ENCODE measurements at regions not wholly inside any gene's neighbourhood (a gene's known extent, or its start where the extent isn't known, plus 50 kb on each side); places are given as distances from the start of the nearest gene placed in this dataset.

DNA sequence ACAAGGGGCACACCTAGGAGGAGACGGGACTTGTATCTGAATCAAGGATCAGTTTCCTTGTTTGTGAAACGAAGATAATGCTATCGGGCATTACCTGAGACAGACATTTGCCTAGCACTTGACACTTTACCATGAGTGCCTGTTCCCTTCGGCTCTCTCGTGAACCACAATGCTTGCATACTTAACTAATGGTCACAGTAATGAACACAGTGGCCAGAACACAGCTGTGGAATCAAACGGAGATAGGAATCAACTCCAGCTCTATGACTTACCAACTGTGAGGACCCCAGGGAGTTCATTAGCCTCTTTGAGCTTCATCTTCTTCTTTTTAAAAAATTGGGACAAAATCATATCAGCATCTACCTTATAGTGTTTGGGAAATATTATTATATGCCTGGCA is 207.8 kb downstream of the DRD1 start:
- no peak for DNase-seq

DNA sequence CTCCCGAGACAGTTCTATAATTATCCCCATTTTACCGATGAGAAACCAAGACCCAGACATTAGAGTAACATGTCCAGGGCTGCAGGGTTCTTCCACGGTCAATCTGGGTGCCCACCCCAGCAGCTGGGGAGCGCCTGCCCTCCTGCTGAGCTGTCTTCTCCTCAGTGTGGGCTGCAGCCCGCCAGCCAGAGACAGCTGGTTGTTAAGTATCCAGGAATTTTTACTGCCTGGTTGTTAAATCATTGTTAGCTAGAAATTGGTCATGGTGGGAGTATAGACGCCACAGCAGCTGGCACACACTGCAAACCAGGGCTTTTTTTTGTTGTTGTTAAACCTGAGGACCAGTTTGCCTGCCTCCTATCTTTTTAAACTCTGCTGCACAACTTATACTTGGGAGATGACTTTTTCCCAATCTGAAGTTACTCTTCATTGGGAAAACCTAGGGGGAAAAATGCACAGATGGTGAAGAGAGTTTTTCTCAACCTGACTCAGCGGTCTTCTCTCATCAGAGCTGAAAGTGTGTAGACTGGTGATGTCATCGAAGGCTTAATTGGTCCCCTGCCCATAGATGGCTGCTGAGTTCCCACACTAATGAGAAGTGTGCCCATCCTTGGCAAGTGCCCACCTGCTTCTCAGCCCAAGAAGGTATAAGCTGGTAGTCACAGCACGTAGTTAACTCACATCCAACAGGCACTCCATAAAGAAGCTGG is 208.6 kb downstream of the DRD1 start:
- DNase-seq, result no peak

DNA sequence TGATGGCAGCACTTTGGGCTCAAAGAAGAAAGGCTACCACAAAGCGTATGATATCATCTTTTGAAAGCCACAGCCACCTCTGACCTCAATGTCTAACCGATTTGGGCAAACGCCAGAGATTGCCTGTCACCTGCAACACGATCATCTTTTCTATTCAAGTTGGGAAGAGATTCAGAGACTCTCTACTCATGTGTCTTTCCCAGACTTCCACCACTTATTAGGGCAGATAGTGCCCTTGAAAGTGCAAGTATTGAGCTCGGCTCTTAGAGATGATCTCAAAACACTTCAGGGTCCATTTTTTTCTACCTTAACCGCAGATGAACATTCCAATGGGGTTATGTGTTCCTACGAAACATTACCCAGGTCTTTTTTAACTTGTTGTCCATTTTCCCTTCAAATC is 213.7 kb downstream of the DRD1 start:
- no peak for DNase-seq

DNA sequence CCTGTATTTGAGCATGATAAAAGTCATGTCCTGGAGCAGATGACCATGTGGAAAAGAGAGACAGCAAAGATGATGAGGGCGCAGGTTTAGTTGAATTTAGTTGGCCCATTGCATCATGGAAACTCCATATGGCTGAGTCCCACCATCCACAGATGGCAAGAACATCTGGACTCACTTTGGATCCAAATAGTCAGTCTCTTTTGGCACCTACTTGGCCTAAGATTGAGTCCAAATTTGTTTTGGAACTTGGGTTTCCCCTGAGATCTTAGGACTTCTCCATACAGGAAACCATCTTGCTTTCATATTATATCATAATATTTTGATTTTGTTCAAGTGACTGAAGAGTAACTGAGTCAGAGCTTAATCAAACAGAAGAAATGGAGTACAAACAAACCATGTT is 217.5 kb downstream of the DRD1 start:
- no peak for DNase-seq

DNA sequence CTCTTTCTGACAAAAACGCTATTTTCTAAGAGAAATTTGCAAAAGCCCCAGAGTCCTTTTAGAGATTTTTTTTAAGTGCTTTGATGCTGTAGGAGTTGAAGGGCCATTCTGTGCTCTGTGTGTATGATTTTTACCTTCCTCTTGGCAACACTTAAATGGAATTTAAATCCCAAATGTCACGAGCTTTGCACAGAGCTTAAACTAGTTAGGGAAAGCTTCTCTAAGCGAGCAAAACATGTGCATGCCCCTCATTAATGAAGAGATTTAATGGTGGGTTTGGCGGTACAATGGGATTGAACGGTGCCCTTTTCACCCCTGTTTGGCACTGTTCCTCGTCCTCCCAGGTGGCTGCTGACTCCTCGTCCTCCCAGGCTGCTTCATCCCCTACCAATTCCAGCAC is 220.7 kb downstream of the DRD1 start:
- DNase-seq, result no peak

DNA sequence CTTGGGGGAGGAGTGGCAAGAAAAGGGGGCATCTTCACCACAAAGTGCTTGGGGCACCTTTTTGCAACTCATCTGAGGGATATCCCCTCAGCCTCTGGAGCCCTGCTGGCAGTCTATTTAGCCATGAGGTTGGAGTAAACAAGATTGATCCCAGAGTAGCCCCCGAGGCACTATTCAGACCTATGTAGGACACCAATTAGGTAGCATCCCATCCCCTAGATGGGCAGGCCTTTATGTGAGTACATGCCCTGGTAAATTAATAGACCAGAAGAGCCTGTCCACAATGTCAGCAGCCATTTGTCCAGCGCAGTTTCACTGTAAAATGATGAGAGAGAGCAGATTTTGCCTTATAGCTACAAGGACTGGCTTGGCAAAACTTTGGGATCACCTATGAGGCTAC is 221.4 kb downstream of the DRD1 start:
- no peak for DNase-seq

DNA sequence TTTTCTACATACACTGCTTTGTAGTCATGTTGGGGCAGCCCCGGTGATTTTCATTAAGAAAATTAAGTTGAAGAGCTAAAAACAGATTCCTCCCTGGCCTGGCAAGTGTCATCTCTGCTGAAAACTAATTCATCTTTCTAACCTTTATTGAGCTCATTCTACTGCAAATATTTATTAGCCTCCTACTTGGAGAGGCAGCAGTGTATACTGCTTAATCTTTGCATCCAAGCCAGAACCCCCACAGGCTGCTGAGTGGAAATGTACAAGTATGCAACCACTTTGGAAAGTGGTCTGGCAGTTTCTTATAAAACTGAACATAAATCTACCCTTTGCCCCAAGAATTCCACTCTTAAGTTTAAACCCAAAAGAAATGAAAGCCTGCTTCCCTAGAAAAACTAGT is 223.4 kb downstream of the DRD1 start:
- no peak for DNase-seq

DNA sequence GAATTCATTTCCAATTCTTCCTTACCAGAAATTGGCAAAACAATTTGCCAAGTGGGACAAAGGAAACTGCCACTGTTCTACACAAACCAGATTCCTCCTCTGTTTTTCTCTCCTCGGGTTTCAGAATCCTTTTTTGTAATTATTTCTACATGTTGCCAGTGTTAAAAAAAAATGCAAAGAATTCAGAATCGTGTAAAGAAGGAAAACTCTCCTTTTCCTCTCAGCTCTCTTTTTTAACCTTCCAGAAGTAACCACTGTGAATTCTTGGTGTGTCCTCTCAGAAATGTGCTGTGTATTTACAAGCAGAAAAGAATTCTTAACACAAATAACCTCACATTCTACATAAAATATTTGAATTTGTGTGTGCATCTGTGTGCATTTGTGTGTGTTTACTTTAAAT is 224.6 kb downstream of the DRD1 start:
- no peak for DNase-seq

DNA sequence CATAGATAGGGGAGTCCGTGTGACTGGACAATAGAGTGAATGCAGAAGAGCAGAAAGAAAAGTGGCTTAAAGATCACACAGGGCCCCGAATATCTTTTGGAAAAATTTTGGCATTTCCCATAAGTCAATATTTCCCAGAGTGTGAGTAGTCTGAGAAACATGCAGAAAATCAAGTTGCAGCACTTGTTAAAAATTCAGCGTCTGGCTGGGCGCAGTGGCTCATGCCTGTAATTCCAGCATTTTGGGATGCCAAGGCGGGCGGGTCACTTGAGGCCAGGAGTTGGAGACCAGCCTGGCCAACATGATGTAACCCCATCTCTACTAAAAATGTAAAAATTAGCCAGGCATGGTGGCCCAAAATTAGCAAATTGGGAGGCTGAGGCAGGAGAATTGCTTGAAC is 227.0 kb downstream of the DRD1 start:
- DNase-seq, result no peak

DNA sequence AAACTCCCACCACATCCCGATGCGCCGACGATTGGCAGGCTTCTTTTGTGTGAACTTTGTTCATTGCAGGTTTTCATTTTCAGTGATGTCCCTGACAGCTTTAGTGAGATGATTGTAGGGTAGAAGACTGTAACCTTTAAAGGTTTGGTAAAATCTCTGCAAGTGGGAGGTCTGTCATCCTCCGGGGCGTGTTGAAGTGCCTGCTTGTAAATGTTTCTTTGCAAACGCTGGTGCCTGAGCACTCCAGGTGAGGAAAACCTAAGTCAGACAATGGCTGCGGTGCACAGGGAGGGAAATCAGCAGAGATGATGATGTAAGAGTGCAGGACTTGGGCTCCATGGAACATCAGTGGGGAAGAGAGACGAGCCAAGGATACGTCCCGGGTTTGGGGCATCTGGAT is 228.1 kb downstream of the DRD1 start:
- DNase-seq, result no peak

DNA sequence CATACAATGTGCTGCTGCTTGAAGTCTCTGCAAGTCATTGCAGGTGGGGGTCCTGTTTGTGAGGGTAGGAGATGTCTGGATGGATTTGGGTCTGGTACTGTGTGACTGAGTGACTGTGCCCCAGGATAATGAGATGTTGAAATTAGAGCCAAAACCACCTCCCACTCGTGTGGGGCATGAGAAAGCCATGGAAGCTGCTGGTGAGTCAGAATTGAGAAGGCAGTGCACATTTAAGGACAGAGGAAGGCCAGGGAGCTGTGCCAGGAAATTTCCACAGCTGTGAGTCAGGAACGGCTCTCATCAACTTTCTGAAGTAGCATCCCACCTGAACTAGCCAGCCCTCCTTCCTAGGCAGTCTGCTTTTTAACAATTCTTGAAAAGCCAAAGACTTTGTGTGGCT is 229.8 kb downstream of the DRD1 start:
- DNase-seq, result no peak

DNA sequence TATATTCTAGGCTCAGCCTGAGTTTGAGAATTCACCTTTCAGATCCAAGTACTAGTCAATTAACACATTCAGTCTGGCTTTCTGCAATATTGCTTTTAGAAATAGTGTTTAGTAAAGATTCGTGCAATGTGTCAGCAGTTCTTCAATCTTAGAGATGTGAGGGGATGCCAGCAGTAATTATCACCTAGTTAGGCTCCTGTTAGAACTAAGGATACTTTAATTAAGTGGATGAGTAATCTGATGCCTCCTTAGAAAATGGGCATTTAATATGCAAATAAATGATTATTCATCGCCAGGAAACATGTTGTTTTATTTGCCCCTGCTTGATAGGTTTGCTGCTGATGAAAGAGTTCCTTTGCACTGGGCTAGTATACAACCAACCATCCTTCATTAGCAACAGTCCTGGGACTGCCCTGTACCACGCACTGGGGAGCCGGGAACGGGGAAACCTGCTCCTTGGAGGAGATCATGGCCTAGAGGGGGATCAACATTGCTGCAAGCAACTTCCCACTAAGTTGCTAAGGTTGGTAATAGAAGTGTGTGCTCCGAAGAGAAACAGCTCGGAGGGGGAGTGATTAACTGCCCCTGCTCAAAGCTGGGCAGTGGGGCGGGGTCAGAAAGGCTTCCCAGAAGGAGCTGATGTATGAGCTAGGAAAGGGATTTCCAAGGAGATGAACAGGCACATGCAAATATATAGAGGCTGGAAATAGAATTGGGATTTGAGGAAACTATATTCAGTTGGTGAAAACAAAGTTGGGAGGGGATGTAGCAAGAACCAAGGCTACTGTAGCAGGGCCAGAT is 231.8 kb downstream of the DRD1 start:
- DNase-seq, result no peak

DNA sequence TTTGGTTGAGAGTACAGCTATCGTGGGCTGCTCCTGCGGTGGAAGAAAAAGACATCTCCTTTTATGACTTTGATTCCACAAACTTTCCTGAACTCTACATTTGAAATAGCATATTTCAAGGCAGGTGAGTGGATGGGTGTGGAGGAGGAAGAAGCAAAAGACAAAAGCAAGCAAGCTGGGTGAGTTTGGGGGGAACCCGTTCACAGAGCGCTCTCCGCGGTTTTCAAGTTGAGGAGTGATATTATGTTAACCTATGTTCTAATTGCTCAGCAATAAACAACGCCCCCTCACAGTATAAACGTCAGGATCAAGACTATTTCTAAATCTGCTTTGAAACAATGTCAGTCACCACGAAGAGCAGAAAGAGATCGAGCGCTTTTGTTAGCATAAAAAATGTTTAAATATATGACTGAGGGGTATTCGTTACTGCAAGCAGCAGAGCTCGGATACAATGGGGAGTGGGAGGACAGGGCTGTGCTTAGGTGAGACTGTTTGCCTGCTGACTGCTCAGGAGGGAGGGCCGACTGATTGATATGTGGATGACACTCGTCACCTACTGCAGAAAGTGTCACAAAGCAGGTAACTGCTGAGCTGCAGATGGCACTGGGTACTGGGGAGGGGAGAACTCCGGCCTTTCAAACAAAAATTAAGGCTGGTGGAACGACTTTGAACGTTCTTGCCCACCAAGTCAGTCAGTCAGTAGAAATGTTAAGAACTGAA is 236.5 kb downstream of the DRD1 start:
- DNase-seq, result no peak

DNA sequence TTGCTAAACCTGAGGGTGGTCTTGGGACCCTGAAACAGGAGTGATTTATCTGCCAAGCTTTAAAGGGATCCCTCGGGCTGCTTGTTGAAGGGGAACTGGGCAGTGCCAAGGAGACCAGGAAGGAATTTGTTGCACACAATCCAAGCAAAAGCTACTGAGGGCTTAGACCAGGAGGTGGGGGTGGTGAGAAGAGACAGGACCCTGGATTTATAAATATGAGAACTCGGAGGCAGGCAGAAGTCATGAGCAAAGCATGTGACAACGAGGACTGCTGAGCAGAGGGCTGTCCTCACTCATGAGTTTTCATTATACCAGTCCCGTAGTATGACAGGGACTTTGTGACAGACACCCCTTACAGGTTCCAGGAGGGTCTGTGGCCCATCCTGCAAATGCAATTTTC is 237.3 kb downstream of the DRD1 start:
- DNase-seq, result no peak

DNA sequence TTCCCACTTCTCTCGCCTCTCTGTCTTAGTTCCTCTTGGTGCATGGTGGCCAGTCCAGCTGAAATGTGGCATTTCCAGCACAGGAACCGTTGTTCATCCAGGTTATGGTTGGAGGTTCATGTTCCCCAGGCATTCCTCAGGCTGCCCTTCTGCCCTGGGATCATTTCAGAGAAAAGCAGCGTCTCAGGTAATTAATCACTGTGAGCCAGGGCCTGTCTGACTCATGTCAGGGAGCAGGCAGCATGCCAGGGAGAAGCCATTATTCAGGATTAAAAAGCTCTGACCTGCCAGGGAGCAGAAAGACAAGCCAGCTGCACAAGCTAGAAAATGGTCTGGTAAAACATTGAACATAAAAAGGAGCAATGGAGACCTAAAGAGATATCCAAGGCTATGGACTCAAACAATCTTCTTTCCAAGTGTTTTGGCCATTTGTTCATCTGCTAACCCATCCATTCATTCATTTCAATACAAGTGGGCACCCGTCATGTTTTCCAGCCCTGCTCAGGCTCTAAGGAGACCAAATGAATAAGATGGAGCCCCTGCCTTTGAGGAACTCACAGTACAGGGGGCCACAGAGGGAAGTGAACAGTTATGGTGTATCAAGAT is 241.4 kb downstream of the DRD1 start:
- no peak for DNase-seq

DNA sequence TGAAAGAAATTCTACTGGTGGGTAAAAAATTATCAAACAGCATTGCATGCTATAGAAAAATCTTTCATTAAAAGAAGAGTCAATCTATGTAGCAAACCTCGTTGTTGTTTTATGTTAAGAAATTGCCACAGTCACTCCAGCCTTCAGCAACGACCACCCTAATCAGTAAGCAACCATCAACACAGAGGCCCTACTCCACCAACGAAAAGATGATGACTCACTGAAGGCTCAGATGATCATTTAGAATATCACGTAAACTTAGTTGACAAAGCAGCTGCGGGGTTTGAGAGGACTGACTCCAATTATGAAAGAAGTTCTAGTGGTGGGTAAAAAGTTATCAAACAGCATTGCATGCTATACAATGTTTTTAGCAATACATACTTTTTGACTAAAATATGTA is 242.6 kb downstream of the DRD1 start:
- no peak for DNase-seq

DNA sequence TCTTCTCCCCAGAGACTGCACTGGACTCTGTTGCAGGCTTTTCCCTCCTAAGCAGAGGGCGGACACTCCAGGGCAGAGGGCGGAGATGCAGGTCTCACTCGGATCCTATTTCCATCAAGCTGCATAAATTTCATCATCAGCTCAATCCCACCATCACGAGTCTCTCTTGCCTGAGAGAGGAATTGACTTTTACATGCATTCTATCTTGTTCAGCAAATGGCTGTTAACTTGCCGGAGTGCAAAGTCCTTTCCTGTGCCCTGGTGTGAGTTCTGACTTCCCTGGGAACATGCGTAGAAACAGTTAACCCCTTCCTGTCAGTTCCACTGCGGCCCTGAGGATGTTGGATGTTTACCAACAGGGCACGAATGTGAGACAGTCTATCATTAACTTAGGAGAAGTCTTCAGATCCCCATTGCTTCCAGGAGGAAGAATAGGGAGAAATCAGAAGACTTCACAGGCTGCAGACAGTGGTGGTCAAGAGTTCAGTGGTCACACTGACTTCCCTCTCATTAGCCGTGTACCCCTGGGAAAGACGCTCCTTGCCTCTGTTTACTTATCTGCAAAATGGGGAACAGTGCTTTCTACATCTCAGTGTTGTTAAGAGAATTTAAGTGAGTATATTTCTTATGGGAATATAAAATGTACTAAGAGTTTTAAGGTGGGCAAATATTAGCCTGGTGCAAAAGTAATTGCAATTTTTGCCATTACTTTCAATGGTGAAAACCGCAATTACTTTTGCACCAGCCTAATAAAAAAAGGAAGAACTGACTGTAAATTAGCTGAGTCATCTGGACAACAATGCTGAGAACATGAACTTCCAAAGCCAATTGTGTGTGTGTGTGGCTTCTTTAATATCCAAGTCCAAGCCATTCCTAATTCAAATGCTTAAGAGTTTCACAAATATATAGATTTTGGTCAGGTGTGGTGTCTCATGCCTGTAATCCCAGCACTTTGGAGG is 248.0 kb downstream of the DRD1 start:
- DNase-seq, result no peak

DNA sequence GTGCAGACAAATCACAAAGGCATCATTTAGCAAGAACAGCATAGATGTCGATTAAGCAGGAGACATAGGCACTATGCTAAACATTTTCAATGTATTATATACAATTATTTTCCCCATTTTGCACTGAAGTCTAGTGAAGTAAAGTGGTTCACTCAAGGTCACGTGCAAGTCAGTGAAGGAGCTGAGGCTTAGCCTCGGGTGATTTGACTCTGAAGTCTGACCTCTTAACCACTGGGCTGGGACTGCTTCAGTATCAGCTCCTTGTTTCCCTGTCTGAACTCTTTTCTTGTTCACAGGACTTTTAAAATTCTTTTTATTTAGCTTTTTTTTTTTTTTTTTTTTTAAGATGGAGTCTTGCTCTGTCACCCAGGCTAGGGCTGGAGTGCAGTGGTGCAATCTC is 262.7 kb downstream of the DRD1 start:
- no peak for DNase-seq

DNA sequence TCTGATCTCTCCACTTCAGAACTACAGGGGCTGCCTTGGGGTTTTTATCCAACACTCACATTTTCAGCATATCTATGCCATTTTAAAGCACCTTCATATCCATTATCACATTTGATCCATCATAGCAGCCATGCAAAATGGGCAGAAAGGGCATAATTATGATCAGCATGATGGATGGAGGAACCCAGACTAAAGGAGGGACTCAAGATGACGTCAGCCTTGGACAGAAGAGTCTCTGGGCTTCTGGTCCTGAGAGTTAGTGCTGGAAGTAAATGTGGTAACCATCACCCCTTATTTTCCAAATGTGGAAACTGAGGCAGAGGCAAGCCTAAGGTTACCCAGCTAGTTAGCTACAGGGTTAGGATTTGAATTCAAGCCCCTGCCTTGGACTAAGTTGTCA is 273.1 kb downstream of the DRD1 start:
- no peak for DNase-seq

DNA sequence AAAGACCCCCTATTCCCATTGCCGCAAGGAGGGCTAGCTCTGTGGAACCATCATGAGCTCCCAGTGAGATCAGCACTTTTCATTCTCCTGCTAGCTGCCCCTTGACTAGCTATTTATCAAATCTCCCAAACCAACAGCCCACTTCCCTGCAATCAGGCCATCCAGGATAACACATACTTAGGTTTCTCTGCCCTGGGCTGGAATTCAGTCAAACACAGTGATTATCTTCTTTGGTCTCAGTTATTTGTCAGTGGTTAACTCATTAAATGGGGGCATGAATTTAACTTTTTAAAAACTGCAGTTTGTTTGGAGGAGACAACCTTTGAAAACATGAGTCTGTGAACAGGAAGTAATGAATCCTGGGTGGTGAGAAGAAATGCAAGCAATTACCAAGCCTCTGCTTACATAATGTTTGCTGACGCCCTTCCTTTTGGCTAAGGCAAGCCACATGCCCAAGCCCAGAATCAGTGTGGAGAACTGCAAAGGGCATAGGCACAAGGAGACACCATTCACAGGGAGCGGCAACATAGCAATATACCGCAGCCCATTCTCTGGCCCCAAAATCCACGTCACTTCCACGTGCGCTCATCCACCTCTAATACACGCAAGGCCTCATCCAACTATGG is 275.0 kb downstream of the DRD1 start:
- DNase-seq, result no peak

DNA sequence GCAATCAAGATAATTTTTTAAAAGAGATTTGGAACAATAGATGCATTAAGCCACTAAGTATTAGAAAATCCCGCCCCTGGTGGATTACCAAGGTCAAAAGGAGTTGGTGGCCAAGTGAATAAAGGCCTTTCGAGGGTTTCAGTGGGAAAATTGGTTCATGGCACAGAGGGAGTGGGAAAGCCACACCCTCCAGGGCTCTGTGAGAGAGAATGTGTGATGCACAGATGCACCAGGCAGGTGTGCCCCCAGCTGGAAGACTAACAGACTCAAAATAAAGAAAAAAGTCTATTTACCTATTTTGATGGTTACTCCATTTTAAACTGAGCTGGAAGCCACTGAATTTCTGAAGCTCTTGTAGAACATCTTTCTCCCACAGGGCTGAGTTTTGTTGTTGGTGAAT is 278.0 kb downstream of the DRD1 start:
- no peak for DNase-seq

Data from stimulated activated naive CD4-positive, alpha-beta T cell treated with Interleukin-2 at 50 U/mL for 16 hours (primary cell).